ENCODE measurements at regions not wholly inside any gene's neighbourhood (a gene's known extent, or its start where the extent isn't known, plus 50 kb on each side); places are given as distances from the start of the nearest gene placed in this dataset.

DNA sequence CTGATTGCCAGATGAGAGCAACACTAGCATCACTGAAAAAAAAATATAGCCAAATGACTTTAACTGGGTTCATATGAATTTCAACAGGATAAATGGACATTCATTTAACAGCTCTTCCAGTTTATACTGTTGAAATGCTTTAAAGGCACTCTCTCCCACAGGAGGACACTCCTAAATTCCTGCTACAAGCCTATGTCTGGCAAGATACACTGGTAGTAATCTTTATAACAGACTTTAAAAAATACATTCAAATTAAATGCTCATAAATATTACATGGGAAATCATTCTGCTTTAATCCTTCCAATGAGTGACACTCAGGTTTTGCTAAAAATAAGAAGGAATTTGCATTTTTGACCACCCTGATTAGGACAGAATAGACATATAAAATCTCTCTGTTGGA, 526.7 kb upstream of the ADAMTS5 start:
- H3K4me3 Mint-ChIP-seq = no peak overlapping the region
- H3K4me1 Mint-ChIP-seq = no peaks in the 10 kb centered on the region
- no peaks in the 10 kb centered on the region for H3K79me2 ChIP-seq (ENCODE audit: low read depth)
- no peaks in the 10 kb centered on the region for H3K27me3 ChIP-seq
- no peak overlapping the region for H2AFZ ChIP-seq (replicated peaks)
- H3F3A ChIP-seq (ENCODE audit: low read depth) = no peaks in the 10 kb centered on the region
- no peaks in the 10 kb centered on the region for H3K4me1 ChIP-seq
- no peak overlapping the region for H3K27ac Mint-ChIP-seq
- H3K27ac ChIP-seq = no peak overlapping the region
- H4K20me1 ChIP-seq (ENCODE audit: low read depth) = no peaks in the 10 kb centered on the region
- no peaks in the 10 kb centered on the region for H3K36me3 ChIP-seq
- H3K4me2 ChIP-seq = no peak overlapping the region
- DNase-seq (ENCODE audit: low spot score) = no peak
- no peaks in the 10 kb centered on the region for H3K36me3 Mint-ChIP-seq
- H3K27me3 Mint-ChIP-seq (ENCODE audit: insufficient read depth, low read depth) = no peaks in the 10 kb centered on the region
- no peaks in the 10 kb centered on the region for H3K9me3 ChIP-seq (ENCODE audit: low read depth)
- H3K4me3 ChIP-seq = no peak overlapping the region
- no peak overlapping the region for H3K9ac ChIP-seq
- TF ChIP-seq EZH2phosphoT487 (IDR thresholded peaks at IDR 0.05) (no peak), EZH2 (IDR thresholded peaks at IDR 0.05) (no peak)
- TF ChIP-seq, protein P1, sequence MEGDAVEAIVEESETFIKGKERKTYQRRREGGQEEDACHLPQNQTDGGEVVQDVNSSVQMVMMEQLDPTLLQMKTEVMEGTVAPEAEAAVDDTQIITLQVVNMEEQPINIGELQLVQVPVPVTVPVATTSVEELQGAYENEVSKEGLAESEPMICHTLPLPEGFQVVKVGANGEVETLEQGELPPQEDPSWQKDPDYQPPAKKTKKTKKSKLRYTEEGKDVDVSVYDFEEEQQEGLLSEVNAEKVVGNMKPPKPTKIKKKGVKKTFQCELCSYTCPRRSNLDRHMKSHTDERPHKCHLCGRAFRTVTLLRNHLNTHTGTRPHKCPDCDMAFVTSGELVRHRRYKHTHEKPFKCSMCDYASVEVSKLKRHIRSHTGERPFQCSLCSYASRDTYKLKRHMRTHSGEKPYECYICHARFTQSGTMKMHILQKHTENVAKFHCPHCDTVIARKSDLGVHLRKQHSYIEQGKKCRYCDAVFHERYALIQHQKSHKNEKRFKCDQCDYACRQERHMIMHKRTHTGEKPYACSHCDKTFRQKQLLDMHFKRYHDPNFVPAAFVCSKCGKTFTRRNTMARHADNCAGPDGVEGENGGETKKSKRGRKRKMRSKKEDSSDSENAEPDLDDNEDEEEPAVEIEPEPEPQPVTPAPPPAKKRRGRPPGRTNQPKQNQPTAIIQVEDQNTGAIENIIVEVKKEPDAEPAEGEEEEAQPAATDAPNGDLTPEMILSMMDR (IDR thresholded peaks at IDR 0.05) = no peak
- H3K9me3 Mint-ChIP-seq = no peaks in the 10 kb centered on the region

DNA sequence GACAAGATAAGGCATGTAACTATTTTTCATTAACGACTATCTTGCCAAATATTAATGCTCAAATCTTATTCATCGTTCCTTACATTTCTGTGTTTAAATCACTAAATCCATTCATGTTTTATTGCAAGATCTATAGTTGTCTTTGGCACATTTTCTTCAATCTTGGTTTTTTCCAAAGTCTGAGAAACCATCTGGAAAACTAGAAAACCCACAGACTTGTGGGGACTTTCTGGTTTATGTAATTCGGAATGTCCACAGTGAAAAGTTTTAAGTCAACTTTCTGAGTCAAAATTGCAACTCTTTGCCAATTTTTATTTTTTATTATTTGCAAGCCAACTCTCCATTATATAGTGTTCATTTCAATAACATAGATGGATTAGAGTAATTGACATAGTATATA, 520.8 kb upstream of the ADAMTS5 start:
- Mint-ChIP-seq H3K9me3 (no peaks in the 10 kb centered on the region), H3K27ac (no peak overlapping the region), H3K4me3 (no peak overlapping the region), H3K27me3 (ENCODE audit: insufficient read depth, low read depth) (no peaks in the 10 kb centered on the region), H3K4me1 (no peaks in the 10 kb centered on the region), H3K36me3 (no peaks in the 10 kb centered on the region)
- Histone ChIP-seq H3K27ac (no peak overlapping the region), H3K9ac (no peak overlapping the region), H3K4me1 (no peaks in the 10 kb centered on the region), H3K79me2 (ENCODE audit: low read depth) (no peaks in the 10 kb centered on the region), H3K36me3 (no peaks in the 10 kb centered on the region), H3K9me3 (ENCODE audit: low read depth) (no peaks in the 10 kb centered on the region), H3K4me2 (no peak overlapping the region), H4K20me1 (ENCODE audit: low read depth) (no peaks in the 10 kb centered on the region), H3K4me3 (no peak overlapping the region), H3F3A (ENCODE audit: low read depth) (no peaks in the 10 kb centered on the region), H2AFZ (replicated peaks) (no peak overlapping the region), H3K27me3 (no peaks in the 10 kb centered on the region)
- no peak for DNase-seq (ENCODE audit: low spot score)
- TF ChIP-seq, protein P1 (IDR thresholded peaks at IDR 0.05) = no peak
- no peak for TF ChIP-seq EZH2phosphoT487 (IDR thresholded peaks at IDR 0.05)
- TF ChIP-seq EZH2 (IDR thresholded peaks at IDR 0.05) = no peak

DNA sequence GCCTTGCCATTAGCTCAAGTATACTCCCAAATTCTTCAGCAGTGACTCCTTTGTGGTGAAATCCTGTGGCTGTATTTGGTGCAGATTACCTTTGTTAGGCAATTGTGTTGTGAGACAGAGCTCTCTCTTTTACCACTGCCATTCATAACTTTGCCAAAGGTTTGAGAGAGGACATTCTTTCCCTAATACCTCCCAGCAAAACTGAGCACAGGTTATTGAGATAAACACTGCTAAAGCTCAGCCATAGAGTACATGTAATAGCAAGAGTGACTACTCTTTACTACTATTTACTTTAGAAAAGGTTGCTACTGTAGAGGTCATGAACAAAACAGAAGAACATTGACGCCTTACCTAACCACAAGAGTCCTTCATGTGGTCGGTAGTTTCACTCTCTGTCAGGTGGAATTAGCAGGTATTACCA, 514.0 kb upstream of the ADAMTS5 start:
- no peak overlapping the region for H3K4me3 ChIP-seq
- H3K27me3 ChIP-seq = no peaks in the 10 kb centered on the region
- no peaks in the 10 kb centered on the region for H3K79me2 ChIP-seq (ENCODE audit: low read depth)
- no peaks in the 10 kb centered on the region for H3K9me3 ChIP-seq (ENCODE audit: low read depth)
- Mint-ChIP-seq H3K27ac (no peak overlapping the region), H3K4me1 (no peaks in the 10 kb centered on the region), H3K36me3 (no peaks in the 10 kb centered on the region), H3K27me3 (ENCODE audit: insufficient read depth, low read depth) (peaks cover 2% of the 10 kb centered on the region), H3K9me3 (no peaks in the 10 kb centered on the region), H3K4me3 (no peak overlapping the region)
- H3K27ac ChIP-seq = no peak overlapping the region
- H3F3A ChIP-seq (ENCODE audit: low read depth) = no peaks in the 10 kb centered on the region
- DNase-seq (ENCODE audit: low spot score) = no peak
- no peak overlapping the region for H3K9ac ChIP-seq
- no peaks in the 10 kb centered on the region for H3K36me3 ChIP-seq
- no peak overlapping the region for H3K4me2 ChIP-seq
- no peaks in the 10 kb centered on the region for H3K4me1 ChIP-seq
- H2AFZ ChIP-seq (replicated peaks) = no peak overlapping the region
- H4K20me1 ChIP-seq (ENCODE audit: low read depth) = no peaks in the 10 kb centered on the region
- no peak for TF ChIP-seq EZH2 (IDR thresholded peaks at IDR 0.05)
- TF ChIP-seq, protein P1 (IDR thresholded peaks at IDR 0.05) = no peak
- no peak for TF ChIP-seq EZH2phosphoT487 (IDR thresholded peaks at IDR 0.05)
